NCI-H82 (cell line): ENCODE measurements at regions not wholly inside any gene's neighbourhood (a gene's known extent, or its start where the extent isn't known, plus 50 kb on each side); places are given as distances from the start of the nearest gene placed in this dataset.
"Not testable (repeated sequence)": the region's sequence is repeated elsewhere in the genome, so short reads cannot be mapped to it uniquely, and the experiment has no call there.

Experiments used
- DNase-seq: peaks from one replicate; lab custom pipeline; 2025; lab: John Stamatoyannopoulos, UW

- DNase-seq: no peak
Measured at GRCh38 chr21:27885296-27885711, 918.4 kb upstream of the ADAMTS5 start.

- DNase-seq: not testable (repeated sequence)
Measured at GRCh38 chr21:27881331-27881730, 914.4 kb upstream of the ADAMTS5 start.

GRCh38 chr21:27872411-27872810 is 905.5 kb upstream of the ADAMTS5 start:
- DNase-seq: not testable (repeated sequence)

- DNase-seq: not testable (repeated sequence)
Measured at GRCh38 chr21:27870755-27871154, 903.9 kb upstream of the ADAMTS5 start.

GRCh38 chr21:27860314-27860955 is 893.5 kb upstream of the ADAMTS5 start:
- DNase-seq: not testable (repeated sequence)

- not testable (repeated sequence) for DNase-seq
Measured at GRCh38 chr21:27858053-27858825, 891.4 kb upstream of the ADAMTS5 start.

- DNase-seq: not testable (repeated sequence)
Measured at GRCh38 chr21:27856988-27857387, 890.1 kb upstream of the ADAMTS5 start.

GRCh38 chr21:27841084-27841672 is 874.3 kb upstream of the ADAMTS5 start:
- DNase-seq: no peak

- DNase-seq: no peak
Measured at GRCh38 chr21:27840262-27840661, 873.4 kb upstream of the ADAMTS5 start.

- no peak for DNase-seq
Measured at GRCh38 chr21:27839512-27840115, 872.7 kb upstream of the ADAMTS5 start.

- no peak for DNase-seq
Measured at GRCh38 chr21:27838573-27838972, 871.7 kb upstream of the ADAMTS5 start.

- DNase-seq: no peak
Measured at GRCh38 chr21:27837936-27838335, 871.0 kb upstream of the ADAMTS5 start.

- DNase-seq: no peak
Measured at GRCh38 chr21:27833298-27833697, 866.4 kb upstream of the ADAMTS5 start.

- no peak for DNase-seq
Measured at GRCh38 chr21:27831816-27832569, 865.1 kb upstream of the ADAMTS5 start.

- DNase-seq: no peak
Measured at GRCh38 chr21:27831177-27831576, 864.3 kb upstream of the ADAMTS5 start.

- no peak for DNase-seq
Measured at GRCh38 chr21:27827972-27828371, 861.1 kb upstream of the ADAMTS5 start.

- DNase-seq: no peak
Measured at GRCh38 chr21:27825035-27825434, 858.1 kb upstream of the ADAMTS5 start.

- DNase-seq: no peak
Measured at GRCh38 chr21:27823652-27824201, 856.8 kb upstream of the ADAMTS5 start.

- DNase-seq: no peak
Measured at GRCh38 chr21:27820342-27820741, 853.5 kb upstream of the ADAMTS5 start.

- DNase-seq: no peak
Measured at GRCh38 chr21:27819299-27819698, 852.4 kb upstream of the ADAMTS5 start.

GRCh38 chr21:27818847-27819246 is 852.0 kb upstream of the ADAMTS5 start:
- no peak for DNase-seq
